ENCODE measurements at regions not wholly inside any gene's neighbourhood (a gene's known extent, or its start where the extent isn't known, plus 50 kb on each side); places are given as distances from the start of the nearest gene placed in this dataset.

DNA sequence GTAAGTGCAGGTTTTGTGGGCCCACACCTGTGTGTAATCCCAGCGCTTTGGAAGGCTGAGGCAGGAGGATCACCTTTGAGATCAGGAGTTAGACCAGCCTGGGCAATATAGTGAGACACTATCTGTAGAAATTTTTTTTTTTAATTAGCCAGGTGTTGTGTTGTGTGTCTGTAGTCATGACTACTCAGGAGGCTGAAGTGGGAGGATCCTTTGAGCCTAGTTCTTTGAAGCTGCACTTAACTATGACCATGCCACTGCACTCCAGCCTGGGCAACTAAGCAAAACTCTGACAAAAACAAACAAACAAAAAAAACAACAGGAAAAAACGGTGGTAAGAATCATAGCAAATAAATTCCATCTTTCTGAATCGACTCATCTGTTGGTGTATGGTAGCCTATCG lies 268.6 kb upstream of the PDGFD start:
- TF ChIP-seq EZH2 (IDR thresholded peaks at IDR 0.05; ENCODE audit: low read length) = no peak
- TF ChIP-seq, protein P1, sequence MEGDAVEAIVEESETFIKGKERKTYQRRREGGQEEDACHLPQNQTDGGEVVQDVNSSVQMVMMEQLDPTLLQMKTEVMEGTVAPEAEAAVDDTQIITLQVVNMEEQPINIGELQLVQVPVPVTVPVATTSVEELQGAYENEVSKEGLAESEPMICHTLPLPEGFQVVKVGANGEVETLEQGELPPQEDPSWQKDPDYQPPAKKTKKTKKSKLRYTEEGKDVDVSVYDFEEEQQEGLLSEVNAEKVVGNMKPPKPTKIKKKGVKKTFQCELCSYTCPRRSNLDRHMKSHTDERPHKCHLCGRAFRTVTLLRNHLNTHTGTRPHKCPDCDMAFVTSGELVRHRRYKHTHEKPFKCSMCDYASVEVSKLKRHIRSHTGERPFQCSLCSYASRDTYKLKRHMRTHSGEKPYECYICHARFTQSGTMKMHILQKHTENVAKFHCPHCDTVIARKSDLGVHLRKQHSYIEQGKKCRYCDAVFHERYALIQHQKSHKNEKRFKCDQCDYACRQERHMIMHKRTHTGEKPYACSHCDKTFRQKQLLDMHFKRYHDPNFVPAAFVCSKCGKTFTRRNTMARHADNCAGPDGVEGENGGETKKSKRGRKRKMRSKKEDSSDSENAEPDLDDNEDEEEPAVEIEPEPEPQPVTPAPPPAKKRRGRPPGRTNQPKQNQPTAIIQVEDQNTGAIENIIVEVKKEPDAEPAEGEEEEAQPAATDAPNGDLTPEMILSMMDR (optimal IDR thresholded peaks at IDR 0.05 in 1 of 3, IDR thresholded peaks at IDR 0.05 in 1 of 3, conservative IDR thresholded peaks at IDR 0.05 in 1 of 3; ENCODE audit: extremely low read depth in 1 of 3, insufficient read depth in 2 of 3, low read length in 3 of 3) = no peak
